NOMO-1 treated with dmso at 0.1 percent for 144 hours (cell line): ENCODE measurements at regions not wholly inside any gene's neighbourhood (a gene's known extent, or its start where the extent isn't known, plus 50 kb on each side); places are given as distances from the start of the nearest gene placed in this dataset.

Source experiments
- DNase-seq: peaks from one replicate; lab custom pipeline; 2025; ENCODE audit not compliant: unreplicated experiment; lab: John Stamatoyannopoulos, UW

DNA sequence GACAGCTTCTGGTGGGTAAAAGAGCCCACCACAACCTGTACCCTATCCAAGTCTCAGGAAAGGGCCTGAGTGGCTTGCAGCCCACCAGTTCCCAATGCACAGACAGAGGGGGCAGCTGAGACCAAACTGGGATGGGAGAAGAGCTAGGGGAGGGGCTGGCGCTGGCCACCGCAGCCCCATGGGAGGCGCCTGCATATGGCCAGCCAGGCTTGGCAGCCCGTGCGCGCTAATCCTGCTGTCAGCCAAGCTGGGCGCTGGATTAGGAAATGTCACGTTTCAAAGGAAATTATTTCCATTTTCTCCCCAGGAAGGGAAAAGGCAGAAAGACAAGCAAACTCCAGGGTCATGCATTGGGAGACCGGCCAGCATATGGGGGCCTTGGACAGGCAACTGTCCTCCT is 236.8 kb downstream of the BUD13 start:
- no peak for DNase-seq

DNA sequence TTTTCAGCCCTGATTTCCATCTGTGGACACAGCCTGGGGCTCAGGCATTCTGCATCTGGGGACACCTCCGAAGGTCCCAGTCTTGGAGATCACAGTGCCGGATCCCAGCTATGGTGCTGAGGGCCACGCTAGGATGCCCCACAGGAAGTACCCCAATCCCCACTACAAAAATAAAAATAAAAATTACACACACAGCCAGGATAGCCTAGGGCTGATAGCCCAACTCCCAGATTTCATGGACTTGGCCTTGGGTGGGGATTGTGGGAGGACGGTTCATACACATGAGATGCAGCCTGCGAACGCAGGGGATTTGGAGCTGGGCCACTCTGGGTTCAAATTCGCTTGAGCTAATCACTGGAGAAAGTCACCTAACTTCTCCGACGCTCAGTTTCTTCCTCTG is 237.7 kb downstream of the BUD13 start:
- DNase-seq = no peak

DNA sequence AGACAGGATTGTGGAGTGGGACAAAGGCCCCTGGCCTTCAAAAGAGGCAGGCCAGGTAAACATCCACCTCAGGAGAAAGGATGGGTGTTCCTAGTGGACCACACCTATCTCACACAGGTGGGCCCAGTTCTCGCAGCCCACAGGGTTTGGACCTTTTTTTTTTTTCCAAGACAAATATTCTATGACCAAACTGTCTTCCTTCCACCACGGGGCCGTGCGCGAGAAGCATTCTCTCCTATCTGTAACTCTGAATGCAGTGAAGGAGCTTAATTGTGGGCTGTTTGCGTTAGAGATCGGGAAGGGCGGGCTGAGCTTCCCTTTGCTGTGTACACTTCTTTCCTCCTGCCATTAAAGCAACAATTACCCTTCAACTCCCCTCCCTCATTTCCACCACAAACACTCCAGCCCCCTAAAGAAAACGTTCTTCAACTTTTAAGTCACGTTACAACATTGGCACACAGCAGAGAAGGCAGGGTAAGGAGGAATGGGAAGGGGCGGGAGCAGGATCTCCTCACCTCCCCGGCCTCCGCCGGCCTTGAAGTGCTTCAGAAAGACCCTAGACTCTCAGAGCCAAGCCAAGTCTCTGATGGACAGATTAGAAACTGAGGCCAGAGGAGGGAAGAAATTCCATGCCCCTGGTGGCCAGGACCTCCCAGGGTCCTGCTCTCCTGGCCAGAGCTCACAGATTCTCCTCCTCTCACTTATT is 238.4 kb downstream of the BUD13 start:
- no peak for DNase-seq

DNA sequence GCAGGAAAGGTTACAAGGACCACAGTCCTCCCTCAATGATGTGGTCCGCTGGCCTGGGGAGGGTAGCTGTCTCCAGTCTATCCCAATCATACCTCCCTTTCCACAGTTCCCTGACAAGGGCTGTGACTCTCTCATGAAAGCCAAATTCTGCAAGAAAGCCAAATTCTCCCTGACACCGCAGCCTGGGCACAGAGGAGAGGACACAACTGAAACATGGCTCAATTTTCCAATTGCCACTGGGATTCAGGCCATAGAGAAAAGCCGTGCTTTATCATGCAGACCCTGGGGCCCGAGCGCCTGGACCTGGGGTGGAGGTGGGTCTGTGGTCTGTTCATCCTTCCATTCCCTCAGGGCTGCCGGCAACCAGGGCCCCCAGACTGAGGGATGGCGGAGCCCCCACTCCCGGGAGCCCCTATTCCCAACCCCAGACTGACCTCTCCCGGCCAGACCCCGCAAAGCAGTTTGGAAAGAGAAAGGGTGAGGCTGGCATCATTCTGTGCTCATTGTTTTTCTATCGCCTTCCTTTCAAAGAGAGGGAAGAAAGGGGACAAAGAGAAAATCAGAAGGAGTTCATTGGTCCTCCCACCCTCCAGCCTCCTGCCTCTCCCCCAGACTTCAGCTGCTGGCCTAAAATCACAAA is 239.5 kb downstream of the BUD13 start:
- DNase-seq = no peak

DNA sequence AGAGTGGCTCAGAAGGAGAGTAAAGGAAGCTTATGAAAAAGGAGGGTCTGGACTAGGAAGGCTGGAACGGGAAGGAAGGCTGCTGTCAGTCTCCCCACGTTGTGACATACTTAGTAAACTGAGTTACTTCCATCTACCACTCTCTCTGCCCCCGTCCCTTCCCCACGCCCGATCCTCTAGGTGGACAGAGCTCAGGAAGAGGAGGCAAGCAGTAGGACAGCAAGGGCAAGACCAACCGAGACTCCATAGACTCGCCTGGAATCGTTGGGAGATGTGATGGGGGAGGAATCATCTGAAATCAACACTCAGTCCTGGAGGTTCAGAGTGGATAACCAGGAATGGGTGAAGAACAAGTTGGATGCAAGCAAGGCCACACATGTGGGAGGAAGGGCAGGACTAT is 240.7 kb downstream of the BUD13 start:
- no peak for DNase-seq

DNA sequence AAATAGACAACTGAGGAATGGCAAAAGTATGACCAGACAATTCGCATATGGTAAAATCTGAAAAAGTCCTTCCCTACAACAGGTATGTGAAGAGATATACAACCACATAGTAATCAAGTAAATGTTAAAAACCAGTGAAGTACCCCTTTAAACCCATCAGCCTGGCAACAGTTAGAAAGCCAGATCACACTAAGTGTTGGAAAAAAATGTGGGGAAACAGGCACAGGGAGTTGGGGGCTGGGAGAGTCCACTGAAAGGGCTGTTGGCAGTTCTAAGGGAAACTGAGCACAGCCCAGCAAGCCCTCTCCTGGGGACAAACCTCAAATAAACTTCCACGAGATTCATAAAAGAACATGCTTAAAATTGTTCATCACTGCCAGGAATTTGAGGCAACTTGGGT is 242.1 kb downstream of the BUD13 start:
- DNase-seq = no peak

DNA sequence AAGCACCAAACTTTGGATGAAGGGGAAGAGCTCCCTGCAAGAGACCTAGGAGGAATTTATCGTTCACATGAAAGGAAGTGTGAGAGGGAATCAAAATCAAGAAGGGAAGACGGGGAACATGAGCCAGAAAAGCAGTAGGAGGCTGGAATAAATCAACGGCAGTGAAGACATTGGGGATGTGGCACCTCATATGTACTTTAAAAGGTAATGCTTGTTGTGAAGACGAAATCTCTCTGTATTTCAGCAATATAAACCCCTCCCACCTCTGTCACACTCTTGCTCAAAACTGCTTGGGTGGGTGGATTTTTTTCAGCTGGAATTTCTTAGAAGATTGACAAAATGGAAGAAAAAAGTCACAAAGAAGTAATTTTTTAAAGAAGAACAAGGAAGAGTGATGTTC is 243.5 kb downstream of the BUD13 start:
- no peak for DNase-seq

DNA sequence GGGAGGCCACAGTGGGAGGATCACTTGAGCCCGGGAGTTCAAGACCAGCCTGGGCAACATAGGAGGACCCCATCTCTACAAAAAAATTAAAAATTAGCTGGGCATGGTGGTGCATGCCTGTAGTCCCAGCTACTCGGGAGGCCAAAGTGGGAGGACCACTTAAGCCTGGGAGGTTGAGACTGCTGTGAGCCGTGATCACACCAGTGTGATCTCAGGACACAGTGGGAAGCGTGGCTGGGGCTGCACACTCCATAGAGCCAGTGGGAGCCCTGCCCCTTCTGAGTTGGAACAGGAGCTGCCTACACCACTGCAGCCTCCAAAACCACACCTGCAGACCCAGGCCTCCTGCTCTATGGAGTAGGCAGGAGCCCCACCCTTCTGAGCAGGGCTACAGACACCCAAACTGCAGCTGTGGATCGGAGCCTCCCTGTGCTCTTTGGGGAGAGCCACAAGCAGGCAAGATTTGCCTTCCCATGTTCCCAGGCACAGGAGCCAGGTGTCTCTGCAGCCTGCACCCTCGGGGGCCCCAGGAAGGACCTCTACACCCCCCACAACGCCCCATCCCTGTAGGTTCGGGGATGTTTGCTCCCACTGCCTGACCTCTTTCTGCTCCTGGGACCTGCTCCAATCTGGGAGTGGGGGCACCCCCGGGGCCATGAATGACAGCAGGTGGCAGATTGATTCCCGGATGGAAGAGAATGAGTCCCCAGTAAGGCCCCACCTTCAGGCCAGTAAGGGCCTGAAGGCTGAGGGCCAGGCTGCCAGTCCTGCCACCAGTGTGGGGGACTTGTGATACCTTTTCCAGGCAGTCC is 245.4 kb downstream of the BUD13 start:
- DNase-seq = no peak

DNA sequence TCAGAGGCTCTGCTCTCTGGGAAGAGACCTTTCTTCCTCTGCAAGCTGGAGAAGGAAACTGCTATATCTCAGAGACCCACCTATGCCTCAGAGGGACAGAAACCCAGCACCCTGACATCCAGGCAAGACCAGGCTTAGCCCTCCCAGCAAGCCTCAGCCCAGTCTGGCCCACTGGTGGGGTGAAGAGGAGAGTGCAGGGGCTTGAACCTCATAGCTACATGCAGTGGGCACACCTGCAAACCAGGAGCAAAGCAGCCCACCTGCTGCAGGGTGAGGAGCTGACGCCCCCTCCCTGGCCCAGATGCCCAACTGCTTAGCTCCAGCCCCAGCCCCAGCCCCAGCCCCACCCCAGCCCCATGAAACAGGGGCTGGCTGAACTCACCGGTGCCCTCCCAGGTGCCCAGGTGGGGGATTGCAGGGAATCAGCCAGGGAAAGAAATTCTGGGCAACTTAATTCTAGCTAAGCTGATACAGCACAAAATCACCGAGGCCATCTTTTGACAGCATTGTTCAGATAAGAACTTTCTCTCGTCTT is 246.8 kb downstream of the BUD13 start:
- DNase-seq = no peak

DNA sequence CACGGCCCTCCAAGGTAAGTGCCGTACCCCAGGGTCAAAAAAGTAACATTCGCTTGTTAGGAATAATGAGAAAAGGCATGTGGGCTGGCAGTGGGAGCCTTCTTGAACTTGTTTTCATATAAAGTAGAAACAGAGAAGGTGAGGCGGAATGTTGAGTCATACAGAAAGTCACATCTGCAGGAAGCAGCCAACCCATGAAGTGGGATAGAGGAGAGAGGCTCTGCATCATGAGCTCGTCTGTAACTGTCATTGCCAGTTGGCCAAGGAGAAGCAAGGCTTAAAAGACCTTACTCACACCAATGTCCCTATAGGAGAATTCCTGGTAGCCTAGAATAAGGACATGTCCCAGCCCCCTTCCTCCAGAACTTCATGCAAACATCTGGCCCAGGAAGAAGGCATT is 253.3 kb downstream of the BUD13 start:
- DNase-seq = no peak

DNA sequence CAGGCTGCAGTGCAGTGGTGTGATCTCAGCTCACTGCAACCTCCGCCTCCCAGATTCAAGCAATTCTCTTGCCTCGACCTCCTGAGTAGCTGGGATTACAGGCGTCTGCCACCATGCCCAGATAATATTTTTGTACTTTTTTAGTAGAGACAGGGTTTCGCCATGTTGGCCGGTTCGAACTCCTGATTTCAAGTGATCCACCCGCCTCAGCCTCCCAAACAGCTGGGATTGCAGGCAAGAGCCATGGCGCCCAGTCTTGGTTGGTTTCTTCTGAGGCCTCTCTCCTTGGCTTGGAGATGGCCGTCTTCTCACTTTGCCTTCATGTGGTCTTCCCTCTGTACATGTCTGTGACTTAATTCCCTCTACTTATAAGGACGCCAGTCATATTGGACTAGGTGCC is 254.6 kb downstream of the BUD13 start:
- no peak for DNase-seq

DNA sequence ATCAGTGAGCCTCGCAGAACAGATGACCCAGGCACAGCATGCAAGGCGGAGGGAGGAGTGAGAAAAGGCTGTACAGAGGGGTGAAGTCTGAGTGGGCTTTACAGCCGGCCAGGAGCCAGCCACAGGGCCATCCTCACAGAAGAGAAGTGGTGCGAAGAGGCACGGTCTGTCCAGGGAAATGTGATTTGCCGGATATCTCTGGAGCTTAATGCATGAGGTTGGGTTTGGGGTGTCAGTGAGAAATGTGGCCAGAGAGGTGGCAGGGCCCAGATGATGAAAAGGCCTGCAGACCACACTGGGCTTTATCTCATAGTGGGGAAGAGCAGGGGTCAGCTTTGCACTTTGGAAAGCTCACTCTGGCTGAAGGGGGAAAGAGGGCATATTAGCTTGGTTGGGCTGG is 255.2 kb downstream of the BUD13 start:
- DNase-seq = no peak

DNA sequence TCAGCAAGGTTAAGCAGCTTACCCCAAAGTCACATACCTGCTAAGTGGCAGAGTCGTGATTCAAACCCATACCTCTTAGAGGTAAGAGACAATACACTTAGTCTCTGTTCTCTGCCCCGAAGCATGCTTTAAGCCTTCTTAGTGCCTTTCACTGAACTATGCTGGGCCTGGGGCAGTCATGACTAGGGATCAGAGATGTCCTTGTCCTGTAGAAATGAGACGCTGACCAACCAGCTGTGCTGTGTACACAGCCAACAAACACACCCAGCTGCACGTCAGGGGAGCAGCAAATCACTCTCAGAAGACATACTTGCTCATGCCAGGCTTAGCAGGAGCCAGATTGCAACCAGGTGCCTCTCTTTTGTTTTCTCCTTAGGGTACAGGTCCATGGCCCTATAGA is 255.7 kb downstream of the BUD13 start:
- no peak for DNase-seq

DNA sequence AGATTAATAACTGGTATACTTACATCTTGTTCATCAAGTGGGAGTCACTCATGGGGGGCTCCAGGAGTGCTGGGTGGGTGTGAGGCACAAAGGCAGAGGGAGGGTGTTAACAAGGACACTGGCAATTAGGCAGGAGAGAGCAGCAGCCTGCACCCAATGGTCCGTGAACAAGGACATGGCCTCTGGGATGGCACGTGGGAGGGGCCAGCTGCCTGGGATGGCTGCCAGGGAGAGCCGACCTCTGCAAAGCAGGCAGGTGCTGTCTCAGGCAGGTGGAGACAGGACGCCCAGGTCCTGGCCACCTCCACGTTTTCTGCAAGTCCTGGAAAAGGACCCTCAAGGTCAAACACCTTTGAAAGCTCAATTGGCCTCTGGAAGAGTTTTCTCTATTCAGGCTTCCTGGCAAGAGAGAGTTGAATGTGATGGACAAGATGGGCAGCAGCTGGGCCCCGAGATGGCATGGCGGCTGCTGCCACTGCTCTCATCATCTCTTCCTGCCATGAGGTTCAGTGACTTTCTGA is 257.1 kb downstream of the BUD13 start:
- DNase-seq = no peak

DNA sequence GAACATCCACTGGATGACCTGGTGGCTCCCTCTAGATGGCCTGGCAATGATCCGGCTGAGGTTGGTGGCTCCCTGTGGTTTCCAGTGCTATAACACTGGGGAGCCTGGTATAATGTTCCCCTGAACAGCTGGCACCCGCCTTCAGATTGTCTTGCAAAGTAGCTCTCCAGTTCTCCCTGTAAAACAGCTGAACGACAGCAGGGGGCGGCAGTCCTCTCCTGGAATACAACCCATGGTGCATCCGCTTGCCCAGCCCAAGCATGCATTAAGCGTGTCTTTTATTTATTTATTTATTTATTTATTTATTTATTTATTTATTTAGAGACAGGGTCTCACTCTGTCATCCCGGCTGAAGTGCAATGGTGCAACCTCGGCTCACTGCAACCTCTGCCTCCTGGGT is 258.9 kb downstream of the BUD13 start:
- no peak for DNase-seq

DNA sequence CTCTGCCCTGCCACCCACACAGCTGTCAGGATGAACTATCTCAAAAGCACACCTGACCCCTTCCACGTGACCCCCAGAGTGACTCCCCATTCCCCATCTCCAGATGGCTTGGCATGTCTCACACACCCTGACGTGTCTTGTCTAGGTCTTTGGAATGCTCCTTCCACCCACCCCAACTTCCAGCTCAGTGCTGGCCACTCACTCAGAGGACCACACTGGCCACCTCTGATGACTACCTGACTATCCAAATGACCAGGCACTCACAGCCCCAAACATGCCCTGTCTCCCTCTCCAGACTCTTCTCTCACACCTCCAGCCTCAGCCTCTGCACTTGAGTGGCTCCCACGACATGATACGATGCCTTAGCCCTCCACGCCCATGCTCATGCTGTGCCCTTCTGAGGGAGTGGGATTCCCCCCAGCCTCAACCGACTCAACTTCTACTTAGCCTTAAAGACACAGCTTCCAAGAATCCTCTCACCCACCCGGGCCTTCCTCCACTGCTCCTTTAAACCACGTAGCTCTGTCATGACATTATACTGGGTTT is 259.4 kb downstream of the BUD13 start:
- no peak for DNase-seq

DNA sequence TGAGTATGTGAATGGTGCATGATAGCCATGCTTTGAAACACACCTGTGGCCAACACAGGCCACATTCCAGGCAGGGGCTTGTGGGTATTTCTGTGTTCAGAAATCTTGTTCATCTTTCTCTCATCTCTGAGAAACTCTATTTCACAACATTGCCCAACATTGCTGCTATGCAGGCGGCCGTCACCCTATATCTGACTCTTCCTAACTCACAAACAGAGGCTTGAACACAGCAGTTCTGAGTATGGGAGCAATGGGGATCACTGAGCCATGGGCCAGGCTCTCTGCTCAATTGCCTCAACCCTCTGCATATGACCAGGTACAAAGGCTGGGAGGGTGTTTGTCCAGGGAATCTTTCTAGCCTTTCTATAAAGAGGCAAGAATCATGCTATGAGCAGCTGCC is 259.9 kb downstream of the BUD13 start:
- no peak for DNase-seq

DNA sequence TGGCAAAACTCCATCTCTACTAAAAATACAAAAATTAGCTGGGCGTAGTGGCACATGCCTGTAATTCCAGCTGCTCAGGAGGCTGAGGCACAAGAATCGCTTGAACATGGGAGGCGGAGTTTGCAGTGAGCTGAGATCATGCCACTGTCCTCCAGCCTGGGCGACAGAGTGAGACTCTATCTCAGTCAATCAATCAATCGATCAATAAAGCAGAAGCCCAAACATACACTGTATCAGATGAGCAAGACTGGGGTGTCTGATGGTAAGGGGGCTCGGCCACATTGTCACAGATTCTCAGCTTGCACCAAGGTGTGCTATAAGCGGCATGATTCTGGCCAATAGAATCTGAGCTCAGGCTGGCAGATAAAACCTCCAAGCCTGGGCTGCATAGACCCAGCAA is 261.1 kb downstream of the BUD13 start:
- DNase-seq = no peak

DNA sequence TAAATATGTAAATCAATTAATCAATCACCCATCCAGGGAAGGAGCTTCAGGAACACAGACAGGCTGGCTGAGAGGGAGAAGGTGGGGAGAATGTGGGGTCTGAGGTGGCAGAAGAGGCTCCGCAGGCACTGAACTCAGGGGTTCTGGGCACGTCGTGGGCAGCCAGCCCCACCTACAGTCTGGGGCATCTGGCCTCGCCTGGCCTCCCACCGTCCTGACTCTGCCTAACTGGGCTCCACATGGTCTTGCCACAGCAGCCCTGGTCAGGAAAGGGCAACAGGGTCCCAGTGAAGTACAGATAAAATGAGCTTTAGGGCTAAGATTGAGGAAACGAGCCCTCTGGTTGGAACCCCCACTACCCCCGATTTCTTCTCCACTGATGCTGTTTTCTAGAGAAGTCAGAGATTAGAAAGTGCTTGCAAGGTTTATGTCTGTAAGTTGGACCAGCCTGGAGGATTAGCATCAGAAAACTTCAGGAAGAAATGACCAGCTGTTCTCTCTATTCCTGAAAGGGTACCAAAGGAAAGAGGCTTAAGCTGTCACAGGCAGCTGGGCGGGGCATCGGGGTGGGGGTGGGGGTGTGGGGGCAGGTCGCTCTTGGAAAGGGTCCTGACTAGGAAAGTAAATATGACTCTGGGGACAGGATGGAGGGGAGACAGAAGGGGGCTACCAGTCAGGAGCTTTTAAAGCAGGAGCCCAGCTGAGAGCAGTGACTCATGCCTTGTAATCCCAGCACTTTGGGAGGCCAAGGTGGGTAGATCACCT is 261.7 kb downstream of the BUD13 start:
- DNase-seq = no peak

DNA sequence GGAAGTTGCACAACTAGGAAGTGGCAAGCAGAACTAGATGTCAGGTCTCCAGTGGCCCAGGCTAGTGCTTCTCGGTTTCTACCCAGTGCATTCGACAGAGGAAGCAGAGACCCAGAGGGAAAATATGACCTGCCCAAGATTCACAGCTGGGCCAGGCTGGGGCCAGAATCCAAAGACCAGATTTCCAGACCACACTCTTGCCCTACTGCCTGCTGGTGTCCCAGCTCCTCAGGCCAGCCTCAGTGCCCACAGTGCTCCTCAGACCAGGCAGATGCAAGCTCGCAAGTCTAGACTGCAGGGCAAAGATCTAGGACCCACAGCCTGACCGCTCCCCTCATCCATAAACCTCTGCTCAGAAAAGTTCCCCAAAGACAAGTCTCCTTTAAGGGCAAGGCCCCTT is 262.6 kb downstream of the BUD13 start:
- no peak for DNase-seq

DNA sequence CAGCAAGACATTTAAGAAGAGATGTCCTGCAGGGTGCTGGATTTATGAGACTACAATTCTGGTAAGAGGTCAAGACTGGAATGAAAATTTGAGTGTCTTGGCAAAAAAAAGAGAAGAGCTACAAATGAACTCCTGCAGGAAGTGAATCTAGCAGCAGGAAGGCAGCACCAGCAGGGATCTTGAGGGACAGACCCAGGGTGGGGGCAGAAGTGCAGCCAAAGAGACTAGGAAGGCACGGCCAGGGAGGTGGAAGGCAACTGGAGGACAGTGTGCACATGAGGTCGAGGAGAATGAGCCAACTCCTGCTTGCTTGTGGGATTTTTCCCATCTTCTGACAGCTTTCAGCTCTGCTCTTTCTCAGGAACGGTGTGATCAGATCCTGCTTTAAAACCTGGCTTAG is 263.2 kb downstream of the BUD13 start:
- DNase-seq = no peak
